Sigmoid colon (tissue), 6 donors: ENCODE measurements at regions not wholly inside any gene's neighbourhood (a gene's known extent, or its start where the extent isn't known, plus 50 kb on each side); places are given as distances from the start of the nearest gene placed in this dataset.

Experiments used
- DNase-seq: peaks from one replicate; pipeline ENCODE4 v3.0.0-alpha.2; 2019
- H3K27ac ChIP-seq, 4 donors: fragments of 200-600 bp; sonication (generic); one replicate each; pipeline ENCODE4 v1.5.1; 2016 to 2019; ENCODE audit warnings: mild to moderate bottlenecking in 1 of 4
- H3K27me3 ChIP-seq, 3 donors: fragments of 200-600 bp; sonication (generic); one replicate each; pipeline ENCODE4 v1.5.1; 2019; ENCODE audit warnings: mild to moderate bottlenecking in 1 of 3
- H3K36me3 ChIP-seq, 4 donors: fragments of 200-600 bp; sonication (generic); one replicate each; pipeline ENCODE4 v1.5.1; 2016 to 2019
- H3K4me1 ChIP-seq, 4 donors: fragments of 200-600 bp; sonication (generic); one replicate each; pipeline ENCODE4 v1.5.1; 2017 to 2019
- H3K4me3 ChIP-seq, 4 donors: fragments of 200-600 bp; sonication (generic); one replicate each; pipeline ENCODE4 v1.5.1; 2017 to 2019; ENCODE audit warnings: mild to moderate bottlenecking in 2 of 4, moderate library complexity in 1 of 4
- H3K9me3 ChIP-seq, 4 donors: fragments of 200-600 bp in 3 of 4; sonication (generic) in 3 of 4; one replicate each; pipeline versions ENCODE4 v1.5.1 to v1.6.1; 2013 to 2019
- CTCF ChIP-seq, 4 experiments: fragments of 450-650 bp in 3 of 4; fragments of 200-600 bp in 1 of 4; IDR thresholded peaks; one replicate each; pipeline ENCODE4 v1.5.1; 2016 to 2019; ENCODE audit warnings: antibody characterized with exemption in 4 of 4, mild to moderate bottlenecking in 3 of 4, moderate library complexity in 2 of 4
- EP300 ChIP-seq, 4 donors: sonication (generic); formaldehyde crosslinking; IDR thresholded peaks; one replicate each; pipeline ENCODE4 v1.6.1; 2017; ENCODE audit warnings: antibody characterized with exemption in 4 of 4
- POLR2A ChIP-seq, 2 donors: fragments of 450-650 bp; IDR thresholded peaks; one replicate each; pipeline ENCODE4 v1.6.1; 2016; ENCODE audit warnings: antibody characterized with exemption in 2 of 2, mild to moderate bottlenecking in 2 of 2, moderate library complexity in 2 of 2
- POLR2AphosphoS5 ChIP-seq, 4 donors: sonication (generic); formaldehyde crosslinking; IDR thresholded peaks; one replicate each; pipeline ENCODE4 v1.6.1; 2017; ENCODE audit warnings: antibody characterized with exemption in 4 of 4
- WGBS, 2 donors: extraction: QIAGEN DNeasy Blood & Tissue Kit; methylation state at CpG; one replicate each; pipeline ENCODE4 v1.1.7; 2013; 5-methylcytosine and 5-hydroxymethylcytosine counted together
- intact Hi-C: fragments of 100-400 bp; cut with DNase I; formaldehyde crosslinking; loops from one replicate; pipeline ENCODE4 v1.15.1; 2023
- donor health status: healthy with polysubstance abuse.
- donor health status: healthy.

- Histone ChIP-seq H3K4me1 (peaks cover 0 to 21% (median 9%) of the 10 kb centered on the region in 4 donors), H3K27me3 (no peaks in the 10 kb centered on the region), H3K36me3 (no peaks in the 10 kb centered on the region), H3K27ac (no peak overlapping the region), H3K9me3 (no peaks in the 10 kb centered on the region), H3K4me3 (no peak overlapping the region)
- DNase-seq, result no peak
- intact Hi-C loops, result no loop called here
- TF ChIP-seq POLR2A (IDR thresholded peaks at IDR 0.05), result no peak
- TF ChIP-seq POLR2AphosphoS5 (IDR thresholded peaks at IDR 0.05), result no peak
- no peak for TF ChIP-seq EP300 (IDR thresholded peaks at IDR 0.05)
- TF ChIP-seq CTCF (IDR thresholded peaks at IDR 0.05), result no peak
- 79 to 82% methylated on average over 4 of the region's 4 CpGs for WGBS, 2 donors
Measured at GRCh38 chr18:75502286-75502685, 74.8 kb upstream of the SMIM21 start.

- TF ChIP-seq POLR2A (IDR thresholded peaks at IDR 0.05) (no peak), CTCF (IDR thresholded peaks at IDR 0.05) (no peak), POLR2AphosphoS5 (IDR thresholded peaks at IDR 0.05) (no peak), EP300 (IDR thresholded peaks at IDR 0.05) (no peak)
- no peaks in the 10 kb centered on the region for H3K27me3 ChIP-seq
- intact Hi-C loops, result no loop called here
- no peak overlapping the region for H3K4me3 ChIP-seq
- no peaks in the 10 kb centered on the region for H3K9me3 ChIP-seq
- H3K36me3 ChIP-seq, result no peaks in the 10 kb centered on the region
- DNase-seq, result no peak
- H3K27ac ChIP-seq, result no peak overlapping the region
- peaks cover 0 to 21% (median 9%) of the 10 kb centered on the region in 4 donors for H3K4me1 ChIP-seq
- WGBS, 2 donors, result 72 to 74% methylated on average over 2 of the region's 2 CpGs
Measured at GRCh38 chr18:75500545-75500944, 73.0 kb upstream of the SMIM21 start.

GRCh38 chr18:75497576-75498235, 70.2 kb upstream of the SMIM21 start:
- Histone ChIP-seq H3K36me3 (no peaks in the 10 kb centered on the region), H3K4me1 (peaks cover 0 to 16% (median 5%) of the 10 kb centered on the region in 4 donors), H3K4me3 (no peak overlapping the region), H3K27me3 (no peaks in the 10 kb centered on the region), H3K27ac (no peak overlapping the region), H3K9me3 (no peaks in the 10 kb centered on the region)
- TF ChIP-seq POLR2AphosphoS5 (IDR thresholded peaks at IDR 0.05) (no peak), CTCF (IDR thresholded peaks at IDR 0.05) (no peak), EP300 (IDR thresholded peaks at IDR 0.05) (no peak), POLR2A (IDR thresholded peaks at IDR 0.05) (no peak)
- 48 to 54% methylated on average over 8 of the region's 8 CpGs for WGBS, 2 donors
- DNase-seq, result no peak
- intact Hi-C loops, result no loop called here

- Histone ChIP-seq H3K36me3 (no peaks in the 10 kb centered on the region), H3K4me3 (no peak overlapping the region), H3K27me3 (no peaks in the 10 kb centered on the region), H3K27ac (no peak overlapping the region), H3K9me3 (no peaks in the 10 kb centered on the region), H3K4me1 (peaks cover 0 to 16% (median 5%) of the 10 kb centered on the region in 4 donors)
- TF ChIP-seq POLR2A (IDR thresholded peaks at IDR 0.05) (no peak), POLR2AphosphoS5 (IDR thresholded peaks at IDR 0.05) (no peak), CTCF (IDR thresholded peaks at IDR 0.05) (no peak), EP300 (IDR thresholded peaks at IDR 0.05) (no peak)
- no peak for DNase-seq
- 65 to 70% methylated on average over 7 of the region's 7 CpGs for WGBS, 2 donors
- intact Hi-C loops, result no loop called here
Measured at GRCh38 chr18:75496151-75496550, 68.6 kb upstream of the SMIM21 start.

- H3K4me1 ChIP-seq, result no peaks in the 10 kb centered on the region
- WGBS, 2 donors, result 74 to 77% methylated on average over 2 of the region's 2 CpGs
- H3K36me3 ChIP-seq, result no peaks in the 10 kb centered on the region
- intact Hi-C loops, result no loop called here
- no peaks in the 10 kb centered on the region for H3K27me3 ChIP-seq
- no peak for TF ChIP-seq POLR2A (IDR thresholded peaks at IDR 0.05)
- TF ChIP-seq EP300 (IDR thresholded peaks at IDR 0.05), result no peak
- no peak for TF ChIP-seq CTCF (IDR thresholded peaks at IDR 0.05)
- no peak for TF ChIP-seq POLR2AphosphoS5 (IDR thresholded peaks at IDR 0.05)
- H3K9me3 ChIP-seq, result no peaks in the 10 kb centered on the region
- DNase-seq, result no peak
- H3K4me3 ChIP-seq, result no peak overlapping the region
- H3K27ac ChIP-seq, result no peak overlapping the region
Measured at GRCh38 chr18:75492852-75493251, 65.3 kb upstream of the SMIM21 start.
